NCI-H2171 treated with DMSO at 0.1 percent for 48 hours (cell line): ENCODE measurements at regions not wholly inside any gene's neighbourhood (a gene's known extent, or its start where the extent isn't known, plus 50 kb on each side); places are given as distances from the start of the nearest gene placed in this dataset.

Source experiments
- DNase-seq: peaks from one replicate; lab custom pipeline; 2025; lab: John Stamatoyannopoulos, UW

GRCh38 chr15:58235961-58236360, 97.8 kb downstream of the AQP9 start:
- DNase-seq, result no peak

DNA sequence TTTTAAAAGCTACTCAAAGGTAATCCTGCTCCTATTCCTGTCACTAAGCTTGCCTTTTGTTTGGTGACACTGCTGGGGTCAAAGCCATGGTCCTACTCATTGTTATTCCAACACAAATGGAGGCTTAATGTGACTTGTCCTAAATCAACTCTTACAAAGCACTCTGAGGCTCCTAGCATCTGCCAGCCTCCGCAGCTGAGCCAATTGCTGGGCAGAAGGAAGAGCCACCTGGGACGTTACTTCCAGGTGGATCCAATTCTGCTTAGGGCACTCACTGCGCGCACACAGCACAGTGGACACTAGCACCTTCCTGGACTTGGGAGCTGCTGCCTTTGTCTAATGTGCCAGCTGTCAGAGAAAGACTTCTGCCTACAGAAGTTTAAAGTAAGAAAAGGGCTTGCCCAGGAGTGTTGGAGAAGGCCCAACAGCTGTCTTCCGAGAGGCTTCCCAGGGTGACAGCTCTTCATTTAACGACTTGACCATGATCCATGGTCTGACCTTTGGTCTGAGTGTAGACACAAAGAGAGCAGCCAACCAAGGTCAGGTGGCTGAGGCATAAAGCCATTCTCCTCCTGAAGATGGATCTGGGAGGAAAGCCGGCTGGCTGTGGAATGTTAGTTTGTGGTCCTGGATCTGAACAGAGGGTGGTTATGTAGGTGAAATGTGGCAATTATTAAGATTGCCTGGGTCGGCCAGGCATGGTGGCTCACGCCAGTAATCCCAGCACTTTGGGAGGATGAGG, 102.2 kb downstream of the AQP9 start:
- peak; percentile 39 for DNase-seq

GRCh38 chr15:58241872-58242271, 103.7 kb downstream of the AQP9 start:
- peak; percentile 39 for DNase-seq

GRCh38 chr15:58243070-58243469, 104.9 kb downstream of the AQP9 start:
- peak; percentile 99 for DNase-seq

- DNase-seq, result no peak
Measured at GRCh38 chr15:58244536-58244935, 106.4 kb downstream of the AQP9 start.

GRCh38 chr15:58246041-58246440, 107.9 kb downstream of the AQP9 start:
- no peak for DNase-seq

DNA sequence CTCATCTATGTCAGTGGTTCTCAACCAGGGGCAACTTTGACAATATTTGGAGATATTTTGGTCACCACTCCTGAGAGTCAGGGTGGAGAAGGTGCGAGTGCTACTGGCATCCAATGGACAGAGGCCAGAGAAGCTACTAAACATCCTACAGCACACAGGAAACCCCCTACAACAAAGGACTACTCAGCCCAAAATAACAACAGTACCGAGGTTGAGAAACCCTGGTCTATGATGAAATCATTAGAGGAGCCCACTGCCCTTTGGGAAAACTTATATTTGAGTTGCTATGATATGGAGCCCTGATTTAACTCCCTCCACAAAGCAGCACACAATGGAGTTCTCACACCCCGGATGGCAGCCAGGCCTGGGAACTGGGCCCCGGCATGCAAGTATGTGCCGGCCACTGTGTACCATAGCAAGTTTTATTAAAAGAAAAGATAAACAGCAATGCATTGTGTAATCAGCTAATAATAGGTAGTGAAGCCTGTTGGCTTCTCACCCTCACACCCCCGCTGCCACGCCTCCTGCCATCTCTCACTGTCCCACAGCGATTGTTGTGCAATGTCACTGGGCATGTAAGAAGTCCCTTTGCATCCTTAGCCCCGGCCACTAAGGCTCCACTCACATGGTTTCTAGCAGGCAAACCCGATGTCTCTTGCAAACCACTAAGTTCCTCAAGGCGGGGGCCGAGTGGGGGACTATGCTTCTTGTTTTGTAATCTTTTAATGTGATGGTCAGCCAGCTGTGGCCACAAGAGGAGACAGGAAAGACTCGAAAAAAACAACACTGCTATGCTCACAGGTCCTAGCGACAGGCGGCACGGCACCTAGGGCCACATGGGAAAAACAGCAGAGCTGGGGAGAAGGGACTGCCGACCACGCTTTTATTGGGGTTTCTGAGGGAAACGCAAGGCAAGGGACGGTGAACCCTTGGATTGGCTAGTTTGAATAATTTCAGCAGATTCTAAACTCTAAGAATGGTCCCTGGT, 110.0 kb downstream of the AQP9 start:
- no peak for DNase-seq

GRCh38 chr15:58249646-58250312, 111.6 kb downstream of the AQP9 start:
- no peak for DNase-seq

- DNase-seq, result no peak
Measured at GRCh38 chr15:58252586-58253323, 114.6 kb downstream of the AQP9 start.

DNA sequence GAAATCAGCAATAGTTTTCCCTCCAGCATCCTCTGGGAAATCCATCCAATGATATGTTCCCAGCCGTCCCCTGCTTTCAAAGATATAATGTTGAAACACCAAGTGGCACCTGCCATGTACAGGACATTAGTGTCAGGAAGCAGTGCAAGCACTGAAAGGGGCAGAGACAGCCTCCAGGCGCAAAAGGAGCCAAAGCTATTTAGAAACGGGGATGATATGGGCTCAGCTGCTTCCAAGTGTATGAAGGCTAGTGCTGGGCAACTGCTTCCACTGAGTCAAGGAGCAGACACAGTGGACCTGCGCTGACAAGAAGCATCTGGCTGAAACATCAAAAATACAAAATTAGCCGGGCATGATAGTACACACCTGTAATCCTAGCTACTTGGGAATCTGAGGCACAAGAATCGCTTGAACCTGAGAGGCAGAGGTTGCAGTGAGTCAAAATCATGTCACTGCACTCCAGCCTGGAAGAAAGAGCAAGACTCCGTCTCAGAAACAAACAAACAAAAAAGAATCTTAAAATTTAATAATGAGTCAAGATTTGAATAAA, 119.7 kb downstream of the AQP9 start:
- no peak for DNase-seq

GRCh38 chr15:58258501-58259292, 120.5 kb downstream of the AQP9 start:
- peak; percentile 60 for DNase-seq

- peak; percentile 10 for DNase-seq
Measured at GRCh38 chr15:58260205-58260724, 122.1 kb downstream of the AQP9 start.

DNA sequence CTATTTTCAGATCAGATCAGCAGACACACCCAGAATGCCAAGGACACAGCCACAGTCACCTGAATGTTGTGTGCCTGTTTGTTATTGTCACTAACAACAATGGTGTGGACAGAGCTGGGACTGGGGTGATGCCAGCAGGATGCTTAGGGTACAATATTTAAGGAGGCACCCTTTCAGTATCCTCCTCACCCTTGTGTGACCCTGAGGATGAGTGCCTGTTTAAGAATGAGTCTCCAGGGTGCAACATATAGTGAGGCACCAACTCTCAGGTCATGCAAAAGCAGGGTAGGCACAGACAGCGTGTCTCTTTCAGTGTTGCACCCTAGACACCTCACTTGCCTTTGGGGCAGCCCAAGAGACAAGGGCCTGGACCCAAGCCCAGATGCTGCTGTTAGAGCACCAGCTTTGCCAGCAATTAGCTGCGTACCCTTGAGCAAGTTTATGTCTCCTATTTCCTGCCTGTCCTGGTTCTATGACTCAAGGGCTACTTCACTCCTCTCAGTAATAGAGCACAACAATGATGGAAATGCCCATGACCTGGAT, 122.6 kb downstream of the AQP9 start:
- peak; percentile 23 for DNase-seq

DNA sequence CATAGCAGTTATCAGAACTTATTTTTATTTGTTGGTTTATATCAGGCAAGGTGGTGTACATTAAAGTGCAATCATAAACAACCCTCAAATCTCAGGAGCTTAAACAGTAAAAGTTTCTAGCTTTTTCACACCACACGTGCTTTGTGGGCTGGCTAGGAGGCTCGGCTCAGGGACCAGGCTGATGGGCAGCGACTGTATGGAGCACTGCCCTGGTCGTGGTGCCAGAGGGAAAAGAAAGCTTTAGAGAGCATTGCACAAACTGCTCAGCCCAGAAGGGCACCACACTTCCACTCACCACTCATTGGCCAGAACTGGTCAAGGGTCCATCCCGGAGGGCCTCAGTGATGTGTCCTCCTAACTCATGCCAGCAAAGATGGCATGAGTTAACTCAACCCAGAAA, 123.2 kb downstream of the AQP9 start:
- no peak for DNase-seq

- no peak for DNase-seq
Measured at GRCh38 chr15:58264053-58264971, 126.1 kb downstream of the AQP9 start.

- DNase-seq, result no peak
Measured at GRCh38 chr15:58267051-58267450, 128.9 kb downstream of the AQP9 start.

- no peak for DNase-seq
Measured at GRCh38 chr15:58268746-58269267, 130.6 kb downstream of the AQP9 start.
